Colonic mucosa (tissue), 4 donors: ENCODE measurements at regions not wholly inside any gene's neighbourhood (a gene's known extent, or its start where the extent isn't known, plus 50 kb on each side); places are given as distances from the start of the nearest gene placed in this dataset.

Source experiments
- DNase-seq: peaks from one replicate; pipeline ENCODE4 v3.0.0-alpha.2; 2020
- H3K27ac ChIP-seq: fragments of 200-600 bp; one replicate; pipeline ENCODE4 v1.8.0; 2021
- H3K27me3 ChIP-seq: fragments of 200-600 bp; one replicate; pipeline ENCODE4 v1.8.0; 2021
- H3K36me3 ChIP-seq: fragments of 200-600 bp; one replicate; pipeline ENCODE4 v1.8.0; 2021
- H3K4me1 ChIP-seq: fragments of 200-600 bp; one replicate; pipeline ENCODE4 v1.8.0; 2021; ENCODE audit warnings: mild to moderate bottlenecking
- H3K4me3 ChIP-seq: fragments of 200-600 bp; one replicate; pipeline ENCODE4 v1.8.0; 2021
- H3K9ac ChIP-seq, 2 donors: one replicate each; pipeline ENCODE4 v1.7.0; 2013; ENCODE audit warnings: control low read depth in 2 of 2, low read depth in 2 of 2, low read length in 2 of 2
- H3K9me3 ChIP-seq: fragments of 200-600 bp; one replicate; pipeline ENCODE4 v1.8.0; 2021
- CTCF ChIP-seq: fragments of 200-600 bp; IDR thresholded peaks from one replicate; pipeline ENCODE4 v1.8.0; 2022; ENCODE audit warnings: antibody characterized with exemption, mild to moderate bottlenecking
- intact Hi-C: fragments of 100-400 bp; cut with DNase I; formaldehyde crosslinking; loops from one replicate; pipeline ENCODE4 v1.14.1; 2022
- donor health status: healthy.
- donor health status: DM: no; HTN: no; CAD: no.
- donor health status: DM: no; HTN: no; CAD: no.

- H3K27ac ChIP-seq = no peak overlapping the region
- no peaks in the 10 kb centered on the region for H3K27me3 ChIP-seq
- H3K9ac ChIP-seq = no peak overlapping the region
- no peaks in the 10 kb centered on the region for H3K4me1 ChIP-seq
- intact Hi-C loops = no loop called here
- no peaks in the 10 kb centered on the region for H3K36me3 ChIP-seq
- no peak for DNase-seq
- no peak for TF ChIP-seq CTCF
- H3K9me3 ChIP-seq = no peaks in the 10 kb centered on the region
- H3K4me3 ChIP-seq = no peak overlapping the region
Measured at GRCh38 chr17:73725794-73726515, 81.7 kb upstream of the SDK2 start.

- no peak for TF ChIP-seq CTCF
- Histone ChIP-seq H3K9me3 (no peaks in the 10 kb centered on the region), H3K27me3 (no peaks in the 10 kb centered on the region), H3K4me3 (no peak overlapping the region), H3K4me1 (no peaks in the 10 kb centered on the region), H3K27ac (no peak overlapping the region), H3K9ac (no peak overlapping the region), H3K36me3 (no peaks in the 10 kb centered on the region)
- DNase-seq = no peak
- intact Hi-C loops = no loop called here
Measured at GRCh38 chr17:73727941-73728340, 83.7 kb upstream of the SDK2 start.

- Histone ChIP-seq H3K27ac (no peak overlapping the region), H3K4me3 (no peak overlapping the region), H3K9ac (no peak overlapping the region), H3K4me1 (no peaks in the 10 kb centered on the region), H3K9me3 (no peaks in the 10 kb centered on the region), H3K36me3 (no peaks in the 10 kb centered on the region), H3K27me3 (no peaks in the 10 kb centered on the region)
- no peak for DNase-seq
- intact Hi-C loops = no loop called here
- TF ChIP-seq CTCF = no peak
Measured at GRCh38 chr17:73729101-73729500, 84.9 kb upstream of the SDK2 start.

GRCh38 chr17:73731733-73732132 is 87.5 kb upstream of the SDK2 start:
- no peak for TF ChIP-seq CTCF
- Histone ChIP-seq H3K27me3 (no peaks in the 10 kb centered on the region), H3K9ac (no peak overlapping the region), H3K4me1 (no peaks in the 10 kb centered on the region), H3K27ac (no peak overlapping the region), H3K4me3 (no peak overlapping the region), H3K9me3 (no peaks in the 10 kb centered on the region), H3K36me3 (no peaks in the 10 kb centered on the region)
- no peak for DNase-seq
- intact Hi-C loops = no loop called here

GRCh38 chr17:73733517-73733916 is 89.3 kb upstream of the SDK2 start:
- Histone ChIP-seq H3K27ac (no peak overlapping the region), H3K4me1 (no peaks in the 10 kb centered on the region), H3K27me3 (no peaks in the 10 kb centered on the region), H3K9ac (no peak overlapping the region), H3K36me3 (no peaks in the 10 kb centered on the region), H3K9me3 (no peaks in the 10 kb centered on the region), H3K4me3 (no peak overlapping the region)
- no peak for TF ChIP-seq CTCF
- intact Hi-C loops = no loop called here
- DNase-seq = no peak
